ENCODE measurements at regions not wholly inside any gene's neighbourhood (a gene's known extent, or its start where the extent isn't known, plus 50 kb on each side); places are given as distances from the start of the nearest gene placed in this dataset.

DNA sequence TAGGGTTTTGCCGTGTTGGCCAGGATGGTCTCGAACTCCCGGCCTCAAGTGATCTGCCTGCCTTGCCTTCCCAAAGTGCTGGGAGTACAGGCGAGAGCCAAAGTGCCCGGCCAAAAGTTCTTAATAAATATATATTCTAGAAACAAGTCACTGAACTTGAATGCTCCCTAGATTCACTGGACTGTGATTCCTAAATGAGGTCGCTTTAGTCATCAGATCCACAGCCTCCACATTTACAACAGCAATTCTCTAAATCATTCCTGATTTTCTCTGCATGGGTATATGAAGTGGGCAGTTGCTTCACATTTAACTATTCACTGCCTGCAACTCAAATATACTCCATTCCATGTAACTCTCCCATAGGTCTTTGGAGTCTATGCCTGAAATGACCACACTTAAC, 813.0 kb downstream of the GALC start:
- TF ChIP-seq POLR2AphosphoS5 (IDR thresholded peaks at IDR 0.05) = no peak
- TF ChIP-seq EP300 (IDR thresholded peaks at IDR 0.05) = no peak
- TF ChIP-seq, protein P1, sequence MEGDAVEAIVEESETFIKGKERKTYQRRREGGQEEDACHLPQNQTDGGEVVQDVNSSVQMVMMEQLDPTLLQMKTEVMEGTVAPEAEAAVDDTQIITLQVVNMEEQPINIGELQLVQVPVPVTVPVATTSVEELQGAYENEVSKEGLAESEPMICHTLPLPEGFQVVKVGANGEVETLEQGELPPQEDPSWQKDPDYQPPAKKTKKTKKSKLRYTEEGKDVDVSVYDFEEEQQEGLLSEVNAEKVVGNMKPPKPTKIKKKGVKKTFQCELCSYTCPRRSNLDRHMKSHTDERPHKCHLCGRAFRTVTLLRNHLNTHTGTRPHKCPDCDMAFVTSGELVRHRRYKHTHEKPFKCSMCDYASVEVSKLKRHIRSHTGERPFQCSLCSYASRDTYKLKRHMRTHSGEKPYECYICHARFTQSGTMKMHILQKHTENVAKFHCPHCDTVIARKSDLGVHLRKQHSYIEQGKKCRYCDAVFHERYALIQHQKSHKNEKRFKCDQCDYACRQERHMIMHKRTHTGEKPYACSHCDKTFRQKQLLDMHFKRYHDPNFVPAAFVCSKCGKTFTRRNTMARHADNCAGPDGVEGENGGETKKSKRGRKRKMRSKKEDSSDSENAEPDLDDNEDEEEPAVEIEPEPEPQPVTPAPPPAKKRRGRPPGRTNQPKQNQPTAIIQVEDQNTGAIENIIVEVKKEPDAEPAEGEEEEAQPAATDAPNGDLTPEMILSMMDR (IDR thresholded peaks at IDR 0.05) = no peak
- TF ChIP-seq POLR2A (IDR thresholded peaks at IDR 0.05; ENCODE audit: low read depth) = no peak
- WGBS = 92% methylated on average over 6 of the region's 6 CpGs
- Histone ChIP-seq H3K9me3 (no peaks in the 10 kb centered on the region), H3K36me3 (no peaks in the 10 kb centered on the region), H3K4me3 (no peak overlapping the region), H3K4me1 (no peaks in the 10 kb centered on the region), H3K27ac (replicated peaks in 1 of 4) (no peak overlapping the region), H3K27me3 (no peaks in the 10 kb centered on the region)
- intact Hi-C loops (cut with DNase I) = no loop called here
- DNase-seq (ENCODE audit: extremely low spot score) = no peak

DNA sequence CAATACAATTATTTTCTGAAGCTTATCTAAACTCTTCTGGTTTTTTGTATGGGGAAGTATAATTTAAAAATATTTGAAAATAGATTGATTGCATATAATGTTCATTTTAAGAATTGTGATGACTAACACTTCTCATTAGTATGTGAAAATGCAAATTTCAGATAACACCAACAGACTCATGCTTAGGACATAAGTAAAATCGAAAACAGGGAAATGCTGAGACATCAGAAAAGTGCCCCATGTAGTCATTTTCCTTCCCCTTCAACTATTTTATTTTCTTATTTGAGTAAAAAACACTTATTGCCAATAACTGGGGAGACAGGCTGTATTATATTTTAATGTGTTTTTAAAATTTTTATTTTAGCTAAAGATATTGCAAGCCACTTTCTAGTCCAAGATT, 814.7 kb downstream of the GALC start:
- Histone ChIP-seq H3K27me3 (no peaks in the 10 kb centered on the region), H3K9me3 (no peaks in the 10 kb centered on the region), H3K27ac (replicated peaks in 1 of 4) (no peak overlapping the region), H3K36me3 (no peaks in the 10 kb centered on the region), H3K4me3 (no peak overlapping the region), H3K4me1 (no peaks in the 10 kb centered on the region)
- intact Hi-C loops (cut with DNase I) = no loop called here
- TF ChIP-seq POLR2A (IDR thresholded peaks at IDR 0.05; ENCODE audit: low read depth) (no peak), POLR2AphosphoS5 (IDR thresholded peaks at IDR 0.05) (no peak), EP300 (IDR thresholded peaks at IDR 0.05) (no peak)
- TF ChIP-seq, protein P1 (IDR thresholded peaks at IDR 0.05) = no peak
- DNase-seq (ENCODE audit: extremely low spot score) = no peak
- 86% methylated on average over 1 of the region's 1 CpG for WGBS

DNA sequence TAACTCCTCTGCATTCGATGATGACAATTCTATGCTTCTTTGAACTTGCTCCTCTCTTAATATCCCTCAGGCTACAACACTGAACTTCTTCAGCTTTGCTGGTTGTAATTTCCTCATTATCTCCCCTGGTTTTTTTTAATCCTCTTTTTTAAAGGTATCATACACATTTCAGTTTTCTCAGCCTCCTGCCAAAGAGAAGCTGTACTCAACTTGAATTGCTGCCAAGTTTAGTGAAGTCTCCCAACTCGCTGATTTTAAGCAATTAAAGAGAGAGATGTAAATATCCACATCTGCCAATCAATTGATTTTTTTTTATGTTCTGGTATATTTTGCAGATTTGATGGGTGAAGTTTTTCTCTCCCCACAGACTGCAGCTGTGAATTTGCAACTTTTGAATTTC, 817.8 kb downstream of the GALC start:
- no peaks in the 10 kb centered on the region for H3K36me3 ChIP-seq
- no peak overlapping the region for H3K4me3 ChIP-seq
- H3K27ac ChIP-seq (replicated peaks in 1 of 4) = no peak overlapping the region
- H3K9me3 ChIP-seq = no peaks in the 10 kb centered on the region
- intact Hi-C loops (cut with DNase I) = no loop called here
- H3K4me1 ChIP-seq = no peaks in the 10 kb centered on the region
- DNase-seq (ENCODE audit: extremely low spot score) = no peak
- WGBS = 34% methylated on average over 2 of the region's 2 CpGs
- H3K27me3 ChIP-seq = no peaks in the 10 kb centered on the region
- TF ChIP-seq, protein P1 (IDR thresholded peaks at IDR 0.05) = no peak
- TF ChIP-seq POLR2A (IDR thresholded peaks at IDR 0.05; ENCODE audit: low read depth) (no peak), EP300 (IDR thresholded peaks at IDR 0.05) (no peak), POLR2AphosphoS5 (IDR thresholded peaks at IDR 0.05) (no peak)

DNA sequence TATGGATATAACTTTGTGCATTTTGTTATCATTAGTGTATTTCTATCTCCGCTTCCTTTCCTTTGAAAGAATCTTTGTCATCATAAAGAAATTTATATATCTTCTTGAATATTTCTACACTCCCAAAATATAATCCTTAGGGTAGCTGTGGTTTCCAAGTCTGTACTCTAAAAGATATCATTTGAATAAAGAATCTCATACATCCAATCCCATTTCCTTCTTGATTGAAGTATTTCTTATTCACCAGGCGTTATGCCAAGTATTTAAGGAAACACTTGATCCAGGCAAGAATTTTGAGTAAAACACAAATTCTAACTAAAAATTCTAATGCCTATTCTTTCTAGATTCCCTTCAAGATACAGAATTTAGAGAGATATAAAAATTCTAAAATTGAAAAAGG, 821.8 kb downstream of the GALC start:
- intact Hi-C loops (cut with DNase I) = no loop called here
- Histone ChIP-seq H3K4me3 (no peak overlapping the region), H3K27ac (replicated peaks in 1 of 4) (no peak overlapping the region), H3K27me3 (no peaks in the 10 kb centered on the region), H3K4me1 (no peaks in the 10 kb centered on the region), H3K36me3 (no peaks in the 10 kb centered on the region), H3K9me3 (no peaks in the 10 kb centered on the region)
- TF ChIP-seq POLR2AphosphoS5 (IDR thresholded peaks at IDR 0.05) (no peak), EP300 (IDR thresholded peaks at IDR 0.05) (no peak), POLR2A (IDR thresholded peaks at IDR 0.05; ENCODE audit: low read depth) (no peak)
- TF ChIP-seq, protein P1 (IDR thresholded peaks at IDR 0.05) = no peak
- DNase-seq (ENCODE audit: extremely low spot score) = no peak
- WGBS = 81% methylated on average over 2 of the region's 2 CpGs

DNA sequence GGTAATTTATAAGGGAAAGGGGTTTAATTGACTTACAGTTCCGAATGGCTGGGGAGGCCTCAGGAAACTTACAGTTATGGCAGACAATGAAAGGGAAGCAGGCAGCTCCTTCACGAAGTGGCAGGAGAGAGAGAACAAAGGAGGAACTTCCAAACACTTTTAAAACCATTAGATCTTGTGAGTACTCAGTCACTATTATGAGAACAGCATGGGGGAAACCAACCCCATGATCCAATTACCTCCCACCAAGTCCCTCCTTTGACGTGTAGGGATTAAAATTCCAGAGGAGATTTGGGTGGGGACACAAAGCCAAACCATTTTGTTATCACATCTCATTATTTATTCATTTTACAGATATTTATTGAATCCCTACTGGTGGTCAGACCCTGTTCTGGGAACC, 822.8 kb downstream of the GALC start:
- Histone ChIP-seq H3K27me3 (no peaks in the 10 kb centered on the region), H3K4me1 (no peaks in the 10 kb centered on the region), H3K4me3 (no peak overlapping the region), H3K27ac (replicated peaks in 1 of 4) (no peak overlapping the region), H3K36me3 (no peaks in the 10 kb centered on the region), H3K9me3 (no peaks in the 10 kb centered on the region)
- WGBS = 40% methylated on average over 3 of the region's 3 CpGs
- TF ChIP-seq, protein P1 (IDR thresholded peaks at IDR 0.05) = no peak
- TF ChIP-seq POLR2AphosphoS5 (IDR thresholded peaks at IDR 0.05) (no peak), EP300 (IDR thresholded peaks at IDR 0.05) (no peak), POLR2A (IDR thresholded peaks at IDR 0.05; ENCODE audit: low read depth) (no peak)
- intact Hi-C loops (cut with DNase I) = no loop called here
- DNase-seq (ENCODE audit: extremely low spot score) = no peak
